Vagina (tissue), 2 donors: ENCODE measurements at regions not wholly inside any gene's neighbourhood (a gene's known extent, or its start where the extent isn't known, plus 50 kb on each side); places are given as distances from the start of the nearest gene placed in this dataset.

ENCODE experiments used
- DNase-seq, 2 donors: peaks; one replicate each; pipeline ENCODE4 v3.0.0-alpha.2; 2017; ENCODE audit errors: extremely low spot score in 2 of 2
- H3K27ac ChIP-seq: fragments of 200-600 bp; sonication (generic); one replicate; pipeline ENCODE4 v1.5.1; 2019
- H3K27me3 ChIP-seq: fragments of 200-600 bp; sonication (generic); one replicate; pipeline ENCODE4 v1.5.1; 2019
- H3K36me3 ChIP-seq, 2 donors: fragments of 200-600 bp; sonication (generic); one replicate each; pipeline ENCODE4 v1.5.1; 2017 to 2019
- H3K4me1 ChIP-seq: fragments of 200-600 bp; sonication (generic); one replicate; pipeline ENCODE4 v1.5.1; 2019
- H3K4me3 ChIP-seq, 2 donors: fragments of 200-600 bp; sonication (generic); 1 replicate in 1 of 2; 2 replicates in 1 of 2; pipeline ENCODE4 v1.5.1; 2016 to 2019
- H3K9me3 ChIP-seq: fragments of 200-600 bp; sonication (generic); one replicate; pipeline ENCODE4 v1.5.1; 2019
- POLR2A ChIP-seq, 2 donors: fragments of 450-650 bp; IDR thresholded peaks; one replicate each; pipeline ENCODE4 v1.6.1; 2017; ENCODE audit warnings: antibody characterized with exemption in 2 of 2, mild to moderate bottlenecking in 2 of 2, moderate library complexity in 2 of 2
- POLR2AphosphoS5 ChIP-seq, 2 donors: sonication (generic); formaldehyde crosslinking; IDR thresholded peaks; one replicate each; pipeline ENCODE4 v1.9.0; 2017; ENCODE audit warnings: antibody characterized with exemption in 2 of 2, mild to moderate bottlenecking in 2 of 2, low read depth in 1 of 2; ENCODE audit not compliant: insufficient read depth in 1 of 2
- intact Hi-C: fragments of 100-400 bp; cut with DNase I; formaldehyde crosslinking; loops from one replicate; pipeline ENCODE4 v1.15.1; 2023
- TF ChIP-seq, protein P1 (sequence below), 3 experiments: fragments of 450-650 bp in 2 of 3; fragments of 200-600 bp in 1 of 3; sonication (generic) in 1 of 3; IDR thresholded peaks; one replicate each; pipeline ENCODE4 v1.5.1; 2017 to 2019; ENCODE audit warnings: antibody characterized with exemption in 3 of 3, mild to moderate bottlenecking in 2 of 3, moderate library complexity in 2 of 3

DNA sequence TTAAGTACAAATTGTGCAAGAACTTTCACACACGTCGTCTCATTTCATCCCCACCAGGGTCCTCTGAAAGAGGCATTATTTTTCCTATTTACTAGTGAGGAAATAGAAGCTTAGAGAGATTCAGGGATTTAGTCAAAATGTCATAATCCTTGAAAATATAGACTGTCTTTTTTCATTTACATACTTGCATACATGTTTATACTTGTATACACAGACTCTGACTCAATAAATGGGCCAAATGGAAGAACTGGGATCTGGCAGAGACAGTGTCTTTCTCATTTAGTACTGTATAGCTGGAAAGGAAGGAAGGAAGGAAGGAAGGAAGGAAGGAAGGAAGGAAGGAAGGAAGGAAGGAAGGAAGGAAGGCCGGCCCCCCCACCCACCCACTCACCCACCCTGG is 357.7 kb upstream of the SOX5 start:
- Histone ChIP-seq H3K36me3 (no peaks in the 10 kb centered on the region), H3K9me3 (no peaks in the 10 kb centered on the region), H3K27ac (no peak overlapping the region), H3K4me3 (no peak overlapping the region), H3K4me1 (no peaks in the 10 kb centered on the region), H3K27me3 (no peaks in the 10 kb centered on the region)
- intact Hi-C loops = no loop called here
- DNase-seq = no peak
- TF ChIP-seq, protein P1, sequence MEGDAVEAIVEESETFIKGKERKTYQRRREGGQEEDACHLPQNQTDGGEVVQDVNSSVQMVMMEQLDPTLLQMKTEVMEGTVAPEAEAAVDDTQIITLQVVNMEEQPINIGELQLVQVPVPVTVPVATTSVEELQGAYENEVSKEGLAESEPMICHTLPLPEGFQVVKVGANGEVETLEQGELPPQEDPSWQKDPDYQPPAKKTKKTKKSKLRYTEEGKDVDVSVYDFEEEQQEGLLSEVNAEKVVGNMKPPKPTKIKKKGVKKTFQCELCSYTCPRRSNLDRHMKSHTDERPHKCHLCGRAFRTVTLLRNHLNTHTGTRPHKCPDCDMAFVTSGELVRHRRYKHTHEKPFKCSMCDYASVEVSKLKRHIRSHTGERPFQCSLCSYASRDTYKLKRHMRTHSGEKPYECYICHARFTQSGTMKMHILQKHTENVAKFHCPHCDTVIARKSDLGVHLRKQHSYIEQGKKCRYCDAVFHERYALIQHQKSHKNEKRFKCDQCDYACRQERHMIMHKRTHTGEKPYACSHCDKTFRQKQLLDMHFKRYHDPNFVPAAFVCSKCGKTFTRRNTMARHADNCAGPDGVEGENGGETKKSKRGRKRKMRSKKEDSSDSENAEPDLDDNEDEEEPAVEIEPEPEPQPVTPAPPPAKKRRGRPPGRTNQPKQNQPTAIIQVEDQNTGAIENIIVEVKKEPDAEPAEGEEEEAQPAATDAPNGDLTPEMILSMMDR (IDR thresholded peaks at IDR 0.05) = no peak
- TF ChIP-seq POLR2A (IDR thresholded peaks at IDR 0.05) = no peak
- no peak for TF ChIP-seq POLR2AphosphoS5 (IDR thresholded peaks at IDR 0.05; ENCODE audit: insufficient read depth in 1 of 2, low read depth in 1 of 2)

DNA sequence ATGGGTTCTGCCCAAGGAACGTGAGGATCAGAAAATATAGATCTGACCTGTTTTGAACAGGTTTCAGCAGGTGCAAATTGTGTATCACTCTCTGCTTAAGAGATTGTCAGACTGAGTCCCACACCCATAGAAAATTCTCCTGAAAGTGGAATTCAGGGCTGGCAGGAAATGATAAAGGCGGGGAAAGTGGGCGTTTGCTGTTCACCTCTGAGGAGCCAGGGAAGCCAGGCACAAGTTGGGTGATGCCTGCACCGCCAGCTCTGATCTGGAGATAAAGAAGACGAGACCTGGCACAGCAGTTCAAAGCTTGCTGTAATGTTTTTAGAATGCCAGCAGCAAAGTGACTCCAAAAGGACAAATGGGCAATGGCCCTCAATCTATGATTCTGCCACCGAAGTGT is 356.5 kb upstream of the SOX5 start:
- intact Hi-C loops = no loop called here

DNA sequence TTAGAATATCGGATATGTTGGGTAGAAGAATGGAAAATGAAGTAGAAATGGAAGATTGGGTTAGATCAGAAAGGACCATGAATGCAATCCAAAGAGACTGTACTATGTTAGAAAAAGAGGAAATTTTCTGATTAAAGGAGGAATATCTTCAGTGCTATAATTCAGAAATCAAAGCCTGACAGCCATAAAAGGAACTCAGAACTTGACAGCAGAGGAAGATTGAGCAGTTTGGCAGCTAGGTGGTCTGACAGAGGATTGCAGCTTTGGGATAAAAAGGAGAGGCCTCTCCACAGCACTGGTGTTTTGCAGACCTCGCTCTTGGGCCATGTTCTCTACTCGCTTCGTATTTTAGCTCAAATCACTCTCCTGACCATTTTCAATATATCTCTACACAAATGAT is 354.8 kb upstream of the SOX5 start:
- no peaks in the 10 kb centered on the region for H3K36me3 ChIP-seq
- intact Hi-C loops = no loop called here

More for the DNA sequence above, 356.5 kb upstream of the SOX5 start:
- Histone ChIP-seq H3K36me3 (no peaks in the 10 kb centered on the region), H3K4me3 (no peak overlapping the region), H3K4me1 (no peaks in the 10 kb centered on the region), H3K9me3 (no peaks in the 10 kb centered on the region), H3K27me3 (no peaks in the 10 kb centered on the region), H3K27ac (no peak overlapping the region)
- DNase-seq = no peak
- TF ChIP-seq, protein P1 (IDR thresholded peaks at IDR 0.05) = no peak
- TF ChIP-seq POLR2A (IDR thresholded peaks at IDR 0.05) (no peak), POLR2AphosphoS5 (IDR thresholded peaks at IDR 0.05; ENCODE audit: insufficient read depth in 1 of 2, low read depth in 1 of 2) (no peak)

DNA sequence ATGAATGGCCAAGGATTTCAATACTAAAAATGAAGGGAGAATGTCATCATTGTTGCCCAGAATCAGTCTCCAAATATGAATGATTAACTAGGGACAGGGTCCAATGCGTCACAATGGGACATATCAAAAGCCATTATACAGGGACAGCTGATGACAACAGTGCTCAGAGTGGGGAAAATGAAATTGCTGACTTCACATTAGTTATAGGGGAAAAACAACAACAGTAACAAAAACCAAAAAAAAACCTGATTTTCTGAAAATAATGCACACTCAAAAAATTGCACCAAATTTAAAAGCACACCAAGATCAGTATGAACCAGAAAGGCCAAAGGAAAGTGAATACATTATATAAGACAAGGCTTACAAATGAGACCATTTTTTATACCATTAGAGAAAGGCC is 353.2 kb upstream of the SOX5 start:
- intact Hi-C loops = no loop called here
- Histone ChIP-seq H3K9me3 (no peaks in the 10 kb centered on the region), H3K36me3 (no peaks in the 10 kb centered on the region), H3K4me1 (no peaks in the 10 kb centered on the region), H3K27ac (no peak overlapping the region), H3K27me3 (no peaks in the 10 kb centered on the region), H3K4me3 (no peak overlapping the region)
- no peak for DNase-seq
- TF ChIP-seq POLR2AphosphoS5 (IDR thresholded peaks at IDR 0.05; ENCODE audit: insufficient read depth in 1 of 2, low read depth in 1 of 2) (no peak), POLR2A (IDR thresholded peaks at IDR 0.05) (no peak)
- TF ChIP-seq, protein P1 (IDR thresholded peaks at IDR 0.05) = no peak

More for the DNA sequence above, 354.8 kb upstream of the SOX5 start:
- Histone ChIP-seq H3K27me3 (no peaks in the 10 kb centered on the region), H3K27ac (no peak overlapping the region), H3K9me3 (no peaks in the 10 kb centered on the region), H3K4me1 (no peaks in the 10 kb centered on the region), H3K4me3 (no peak overlapping the region)
- TF ChIP-seq POLR2AphosphoS5 (IDR thresholded peaks at IDR 0.05; ENCODE audit: insufficient read depth in 1 of 2, low read depth in 1 of 2) (no peak), POLR2A (IDR thresholded peaks at IDR 0.05) (no peak)
- TF ChIP-seq, protein P1 (IDR thresholded peaks at IDR 0.05) = no peak
- no peak for DNase-seq

DNA sequence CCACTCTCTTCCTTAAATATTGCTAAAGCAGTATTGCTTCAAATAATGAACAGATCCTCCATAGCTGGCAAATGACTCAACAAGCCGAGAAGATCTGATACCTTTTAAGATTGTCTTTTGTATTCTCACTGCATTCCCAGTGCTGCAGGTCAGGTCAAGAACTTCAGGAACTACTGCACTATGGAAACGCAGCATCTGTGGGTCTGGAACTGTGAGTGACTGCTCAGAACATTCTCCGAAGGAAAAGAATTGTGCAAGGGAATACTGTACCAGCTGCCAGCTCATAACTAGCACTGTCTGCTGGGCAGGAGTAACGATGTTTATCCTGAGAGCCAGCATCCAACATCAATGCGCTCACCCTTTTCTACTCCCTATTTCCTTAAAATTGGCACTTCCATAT is 348.0 kb upstream of the SOX5 start:
- Histone ChIP-seq H3K9me3 (no peaks in the 10 kb centered on the region), H3K27me3 (no peaks in the 10 kb centered on the region), H3K4me1 (no peaks in the 10 kb centered on the region), H3K4me3 (no peak overlapping the region), H3K27ac (no peak overlapping the region), H3K36me3 (no peaks in the 10 kb centered on the region)
- TF ChIP-seq, protein P1 (IDR thresholded peaks at IDR 0.05) = no peak
- TF ChIP-seq POLR2AphosphoS5 (IDR thresholded peaks at IDR 0.05; ENCODE audit: insufficient read depth in 1 of 2, low read depth in 1 of 2) (no peak), POLR2A (IDR thresholded peaks at IDR 0.05) (no peak)
- intact Hi-C loops = no loop called here
- no peak for DNase-seq
